Keratinocyte (primary cell): ENCODE measurements at regions not wholly inside any gene's neighbourhood (a gene's known extent, or its start where the extent isn't known, plus 50 kb on each side); places are given as distances from the start of the nearest gene placed in this dataset.

Source experiments
- EZH2 ChIP-seq: IDR thresholded peaks from one replicate; pipeline ENCODE4 v1.6.1; 2012; ENCODE audit warnings: inconsistent platforms, mild to moderate bottlenecking, low read length, moderate library complexity
- TF ChIP-seq, protein P1 (sequence below), 3 experiments: IDR thresholded peaks in 1 of 3; conservative IDR thresholded peaks in 1 of 3; optimal IDR thresholded peaks in 1 of 3; 2 replicates in 2 of 3; 3 replicates in 1 of 3; pipeline versions ENCODE3 to v1.5.1; 2011; ENCODE audit warnings: low read length in 3 of 3, mild to moderate bottlenecking in 3 of 3, moderate library complexity in 2 of 3, control low read depth in 1 of 3, inconsistent platforms in 1 of 3; ENCODE audit not compliant: insufficient read depth in 2 of 3; ENCODE audit errors: extremely low read depth in 1 of 3

DNA sequence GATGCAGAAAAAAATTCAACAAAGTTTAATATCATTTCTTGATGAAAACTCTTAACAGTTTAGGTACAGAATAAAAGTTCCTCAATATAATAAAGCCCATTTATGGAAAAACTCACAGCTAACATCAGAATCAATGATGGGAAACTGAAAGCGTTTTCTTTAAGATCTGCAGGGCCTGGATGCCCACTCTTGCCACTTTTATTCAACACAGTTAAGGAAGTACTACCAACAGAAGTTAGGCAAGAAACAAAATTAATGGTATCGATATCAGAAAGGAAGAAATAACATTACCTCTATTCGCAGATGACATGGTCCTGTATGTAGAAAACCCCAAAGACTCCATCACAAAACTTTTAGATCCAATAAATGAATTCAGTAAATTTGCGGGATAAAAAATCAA is 542.4 kb upstream of the RGMB start:
- TF ChIP-seq EZH2: no peak
- TF ChIP-seq, protein P1, sequence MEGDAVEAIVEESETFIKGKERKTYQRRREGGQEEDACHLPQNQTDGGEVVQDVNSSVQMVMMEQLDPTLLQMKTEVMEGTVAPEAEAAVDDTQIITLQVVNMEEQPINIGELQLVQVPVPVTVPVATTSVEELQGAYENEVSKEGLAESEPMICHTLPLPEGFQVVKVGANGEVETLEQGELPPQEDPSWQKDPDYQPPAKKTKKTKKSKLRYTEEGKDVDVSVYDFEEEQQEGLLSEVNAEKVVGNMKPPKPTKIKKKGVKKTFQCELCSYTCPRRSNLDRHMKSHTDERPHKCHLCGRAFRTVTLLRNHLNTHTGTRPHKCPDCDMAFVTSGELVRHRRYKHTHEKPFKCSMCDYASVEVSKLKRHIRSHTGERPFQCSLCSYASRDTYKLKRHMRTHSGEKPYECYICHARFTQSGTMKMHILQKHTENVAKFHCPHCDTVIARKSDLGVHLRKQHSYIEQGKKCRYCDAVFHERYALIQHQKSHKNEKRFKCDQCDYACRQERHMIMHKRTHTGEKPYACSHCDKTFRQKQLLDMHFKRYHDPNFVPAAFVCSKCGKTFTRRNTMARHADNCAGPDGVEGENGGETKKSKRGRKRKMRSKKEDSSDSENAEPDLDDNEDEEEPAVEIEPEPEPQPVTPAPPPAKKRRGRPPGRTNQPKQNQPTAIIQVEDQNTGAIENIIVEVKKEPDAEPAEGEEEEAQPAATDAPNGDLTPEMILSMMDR (optimal IDR thresholded peaks at IDR 0.05 in 1 of 3, IDR thresholded peaks at IDR 0.05 in 1 of 3, conservative IDR thresholded peaks at IDR 0.05 in 1 of 3; ENCODE audit: extremely low read depth in 1 of 3, insufficient read depth in 2 of 3, low read length in 3 of 3): no peak
